Activated naive CD4-positive, alpha-beta T cell treated with anti-CD3 and anti-CD28 coated beads, Interleukin-2, amount 50 U/mL, for 72 hours (primary cell): ENCODE measurements at regions not wholly inside any gene's neighbourhood (a gene's known extent, or its start where the extent isn't known, plus 50 kb on each side); places are given as distances from the start of the nearest gene placed in this dataset.

Experiments
- ATAC-seq, 2 donors: fragments of 150-1000 bp; cut with Tn5 transposase; 2 replicates each; pipeline ENCODE4 v1.10.0; 2021; ENCODE audit warnings: mild to moderate bottlenecking in 2 of 2, moderate library complexity in 2 of 2
- DNase-seq, 2 donors: peaks; one replicate each; pipeline ENCODE4 v3.0.0; 2021 to 2022; ENCODE audit warnings: low spot score in 2 of 2
- H3K27ac Mint-ChIP-seq, 2 donors: one replicate each; pipeline ENCODE4 v1.8.0; 2022; ENCODE audit warnings: mild to moderate bottlenecking in 2 of 2, mixed read lengths in 2 of 2
- H3K36me3 Mint-ChIP-seq, 2 donors: one replicate each; pipeline ENCODE4 v1.8.0; 2022; ENCODE audit warnings: mixed read lengths in 2 of 2
- H3K9me3 Mint-ChIP-seq, 2 donors: one replicate each; pipeline ENCODE4 v1.8.0; 2022; ENCODE audit warnings: mixed read lengths in 2 of 2

DNA sequence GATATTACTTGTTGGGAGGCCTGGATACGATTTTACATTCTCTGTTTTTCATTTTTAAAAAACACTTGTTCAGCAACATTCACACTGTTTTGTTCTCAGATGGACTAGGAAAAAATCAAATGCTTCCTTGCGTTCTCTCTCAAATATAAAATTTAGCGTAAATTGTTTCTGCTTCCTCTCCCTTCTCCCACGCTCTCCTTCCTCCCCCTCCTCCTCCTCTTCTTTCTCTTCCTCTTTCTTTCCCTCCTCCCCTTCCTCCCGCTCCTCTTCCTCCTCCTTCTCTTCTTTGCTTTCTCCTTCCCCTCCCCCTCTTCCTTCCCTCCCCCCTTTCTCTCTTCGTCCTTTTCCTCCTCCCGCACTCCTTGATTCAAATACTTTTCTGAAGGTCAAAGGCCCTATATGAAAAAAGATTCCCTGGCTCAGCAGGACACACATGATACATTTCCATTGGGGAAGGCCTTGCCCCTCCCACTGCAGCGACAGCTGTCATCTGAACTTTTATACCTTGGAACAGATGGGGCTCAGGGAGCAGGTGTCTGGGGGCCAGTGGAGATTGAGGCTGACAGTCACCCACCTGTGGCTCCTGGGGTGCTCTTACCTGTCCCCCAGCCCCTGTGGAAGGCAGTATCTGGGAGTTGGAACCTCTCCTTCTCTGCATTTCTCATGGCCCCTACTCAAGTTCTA lies 99.4 kb upstream of the SDK2 start:
- no peak for DNase-seq
- H3K36me3 Mint-ChIP-seq = no peaks in the 10 kb centered on the region
- H3K9me3 Mint-ChIP-seq = no peaks in the 10 kb centered on the region
- H3K27ac Mint-ChIP-seq = peak overlapping the region in 1 of 2 donors; percentile 21
- ATAC-seq = no peak

DNA sequence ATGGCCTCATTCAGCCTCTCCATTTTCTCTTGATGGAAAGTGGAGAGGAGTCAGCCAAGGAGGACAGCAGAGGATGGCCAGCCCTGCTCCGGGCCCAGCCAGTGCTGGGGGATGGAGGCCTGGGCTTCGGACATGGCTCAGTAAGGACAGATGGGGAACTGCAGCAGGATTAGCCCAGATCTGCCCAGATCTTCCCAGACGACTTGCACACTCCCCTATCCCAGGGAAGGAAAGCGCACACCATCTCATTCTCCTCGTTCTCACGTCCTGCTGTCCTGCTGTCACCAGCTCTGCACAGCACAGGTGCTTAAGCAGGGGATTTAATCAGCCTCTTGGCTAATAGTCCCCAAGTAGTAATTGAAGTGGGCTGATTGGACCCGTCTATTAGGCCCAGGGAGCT lies 100.2 kb upstream of the SDK2 start:
- DNase-seq (no peak), ATAC-seq (no peak)
- no peaks in the 10 kb centered on the region for H3K36me3 Mint-ChIP-seq
- H3K27ac Mint-ChIP-seq = no peak overlapping the region
- H3K9me3 Mint-ChIP-seq = no peaks in the 10 kb centered on the region

DNA sequence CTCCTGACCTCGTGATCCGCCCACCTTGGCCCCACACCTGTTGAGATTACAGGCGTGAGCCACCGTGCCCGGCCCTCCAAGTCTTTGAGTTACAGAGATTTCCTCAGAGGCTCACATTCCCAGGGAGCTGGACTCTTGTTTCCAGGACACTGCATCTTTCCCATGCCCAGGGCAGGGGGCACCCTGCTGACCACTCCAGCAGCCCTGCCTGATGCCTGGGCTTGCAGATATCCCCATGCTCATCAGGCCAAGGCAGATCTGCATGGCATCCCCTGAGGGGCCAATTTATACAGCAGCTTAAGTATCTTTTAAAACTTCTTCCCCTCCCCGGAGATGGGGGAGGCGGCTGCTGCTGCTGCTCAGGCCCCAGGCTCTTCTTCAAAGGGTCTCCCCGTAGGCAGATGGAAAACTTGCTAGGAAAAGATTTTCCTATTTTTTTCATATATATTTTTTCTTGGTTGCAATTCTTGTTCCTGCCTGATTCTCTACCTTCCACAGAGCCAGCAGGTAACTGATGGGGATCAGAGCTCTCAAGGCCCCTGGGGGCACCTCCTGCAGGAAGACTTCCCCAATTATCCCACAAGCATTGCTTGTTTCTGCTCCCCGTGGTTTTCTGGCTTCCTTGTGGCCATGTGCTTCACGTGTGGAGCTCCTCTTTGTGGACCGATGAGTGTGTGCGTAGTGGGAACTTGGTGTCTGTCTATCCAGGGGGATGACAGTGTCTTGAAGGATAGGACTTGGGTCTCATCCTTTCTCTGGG lies 102.2 kb upstream of the SDK2 start:
- DNase-seq (no peak), ATAC-seq (no peak)
- H3K9me3 Mint-ChIP-seq = no peaks in the 10 kb centered on the region
- H3K36me3 Mint-ChIP-seq = no peaks in the 10 kb centered on the region
- H3K27ac Mint-ChIP-seq = peak overlapping the region in 1 of 2 donors; percentile 11

DNA sequence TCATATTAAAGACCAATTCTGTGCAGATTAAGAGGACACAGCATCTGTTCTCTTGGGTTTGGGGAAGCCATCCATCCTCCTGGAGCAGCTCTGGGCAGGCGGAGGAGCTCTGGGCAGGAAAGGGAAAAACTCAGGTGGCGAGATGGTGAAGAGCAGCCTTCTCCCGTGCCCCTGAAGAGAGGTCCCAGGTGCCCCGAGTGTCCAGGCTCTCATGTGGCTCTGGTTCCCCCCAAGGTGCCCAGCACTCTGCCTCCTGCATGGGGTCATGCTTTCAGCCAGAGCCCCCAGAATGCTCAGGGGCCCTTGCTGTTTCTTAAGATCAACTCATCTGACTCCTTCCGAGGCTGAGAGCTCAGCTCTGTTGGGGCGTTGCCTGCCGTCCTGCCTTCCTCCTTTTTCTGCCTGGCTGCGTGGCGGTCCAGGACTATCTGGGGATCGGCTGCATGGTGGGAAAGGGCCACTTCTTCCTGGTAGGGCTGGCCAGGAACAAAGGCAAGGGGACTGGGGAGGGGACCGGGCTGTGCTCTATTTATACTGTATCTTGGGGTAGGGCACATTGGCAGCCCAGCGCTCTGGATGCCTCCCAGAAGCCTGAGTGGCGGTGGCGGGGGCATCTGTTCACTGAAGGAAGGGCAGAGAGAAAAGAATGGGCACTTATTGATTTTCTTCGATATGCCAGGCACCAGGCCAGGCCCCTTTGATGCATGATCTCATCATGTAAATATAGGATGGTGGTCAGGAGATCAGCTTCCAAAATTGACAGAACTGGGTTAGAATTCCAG lies 103.2 kb upstream of the SDK2 start:
- no peaks in the 10 kb centered on the region for H3K9me3 Mint-ChIP-seq
- DNase-seq (no peak), ATAC-seq (no peak)
- H3K27ac Mint-ChIP-seq = peak overlapping the region in 1 of 2 donors; percentile 57
- H3K36me3 Mint-ChIP-seq = no peaks in the 10 kb centered on the region

DNA sequence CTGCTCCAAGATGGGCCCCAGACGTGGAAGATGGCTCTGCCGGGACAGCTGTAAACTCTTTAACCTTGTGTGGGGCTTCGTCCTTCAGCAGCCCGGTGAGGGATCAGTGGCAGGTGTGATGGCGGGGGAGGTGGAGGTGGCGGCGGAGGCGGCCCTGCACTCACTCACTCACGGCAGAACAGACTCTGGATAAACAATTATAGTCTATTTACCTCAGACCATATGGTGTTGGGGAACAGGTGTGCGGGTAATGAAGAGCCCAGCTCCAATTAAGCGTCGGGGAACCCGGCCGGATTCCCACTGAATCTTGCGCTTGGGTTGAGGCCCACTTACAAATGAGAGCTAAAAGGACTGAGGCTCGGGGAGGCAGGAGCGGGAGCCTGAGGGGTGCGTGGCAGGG lies 104.3 kb upstream of the SDK2 start:
- Mint-ChIP-seq H3K27ac (no peak overlapping the region), H3K9me3 (no peaks in the 10 kb centered on the region), H3K36me3 (no peaks in the 10 kb centered on the region)
- ATAC-seq = no peak
- DNase-seq = no peak

DNA sequence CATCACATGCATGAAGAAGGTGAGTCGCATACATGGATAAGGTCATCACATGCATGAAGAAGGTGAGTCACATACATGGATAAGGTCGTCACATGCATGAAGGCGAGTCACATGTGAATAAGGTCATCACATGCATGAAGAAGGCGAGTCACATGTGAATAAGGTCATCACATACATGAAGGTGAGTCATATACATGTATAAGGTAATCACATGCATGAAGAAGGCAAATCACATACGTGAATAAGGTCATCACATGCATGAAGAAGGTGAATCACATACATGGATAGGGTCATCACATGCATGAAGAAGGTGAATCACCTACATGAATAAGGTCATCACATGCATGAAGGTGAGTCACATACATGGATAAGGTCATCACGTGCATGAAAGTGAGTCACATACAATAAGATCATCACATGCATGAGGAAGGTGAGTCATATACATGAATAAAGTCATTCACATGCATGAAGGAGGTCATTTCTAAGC lies 105.1 kb upstream of the SDK2 start:
- DNase-seq (no peak), ATAC-seq (peak; percentile 78 to 80)
- Mint-ChIP-seq H3K27ac (no peak overlapping the region), H3K9me3 (no peaks in the 10 kb centered on the region), H3K36me3 (no peaks in the 10 kb centered on the region)

DNA sequence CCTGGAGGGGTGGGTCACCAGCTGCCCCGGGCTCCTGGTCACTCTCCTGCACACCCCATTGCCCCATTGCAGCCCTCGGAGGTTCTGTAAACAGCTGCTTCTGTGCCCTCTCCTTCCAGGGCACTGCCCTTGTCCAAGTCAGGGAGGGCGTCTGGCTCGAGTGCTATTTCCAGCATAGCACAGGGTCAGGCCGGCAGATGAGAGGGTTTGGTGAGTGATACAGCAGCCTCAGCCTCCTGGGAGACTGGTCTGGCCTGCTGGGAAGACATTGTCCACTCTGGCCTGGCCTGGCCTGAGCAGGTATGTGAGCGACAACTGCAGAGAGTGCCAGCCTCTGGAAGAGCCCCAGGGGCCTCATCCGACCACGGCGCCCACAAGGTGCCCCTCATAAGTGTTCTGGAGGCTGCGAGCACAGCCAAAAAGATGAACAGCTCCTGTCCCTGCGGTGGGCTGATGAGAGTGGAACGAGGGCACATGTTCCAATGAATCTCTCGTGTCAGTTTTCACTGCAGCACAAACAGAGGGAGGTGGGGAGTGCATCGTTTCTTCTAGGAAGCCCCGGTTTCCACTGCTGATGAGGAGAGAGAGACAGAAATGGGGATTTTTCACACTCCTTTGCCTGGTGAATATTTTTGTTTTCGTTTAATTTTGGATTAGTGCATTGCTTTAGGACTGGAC lies 105.8 kb upstream of the SDK2 start:
- Mint-ChIP-seq H3K9me3 (no peaks in the 10 kb centered on the region), H3K36me3 (no peaks in the 10 kb centered on the region), H3K27ac (peak overlapping the region in 1 of 2 donors; percentile 14)
- DNase-seq = no peak
- no peak for ATAC-seq

DNA sequence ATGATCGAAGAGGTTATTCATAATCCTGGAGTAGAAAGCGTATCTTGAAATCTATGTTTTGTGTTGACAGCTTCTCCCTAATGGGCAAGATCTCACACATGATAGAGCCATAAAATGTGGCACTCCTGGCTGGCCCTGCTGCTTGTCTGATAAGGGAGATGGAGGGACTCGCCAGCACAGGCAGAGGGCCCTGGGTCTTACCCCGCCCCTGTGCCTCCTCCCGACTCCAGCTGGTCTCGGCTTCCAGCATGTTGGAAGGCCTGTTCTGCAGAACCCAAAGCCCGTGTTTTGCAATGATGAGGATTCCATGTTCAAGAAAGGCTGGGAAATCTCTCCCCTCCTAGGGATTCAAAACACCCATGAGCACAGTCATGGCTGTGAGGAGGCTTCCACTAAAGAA lies 106.7 kb upstream of the SDK2 start:
- Mint-ChIP-seq H3K36me3 (no peaks in the 10 kb centered on the region), H3K9me3 (no peaks in the 10 kb centered on the region), H3K27ac (no peak overlapping the region)
- DNase-seq = no peak
- no peak for ATAC-seq

DNA sequence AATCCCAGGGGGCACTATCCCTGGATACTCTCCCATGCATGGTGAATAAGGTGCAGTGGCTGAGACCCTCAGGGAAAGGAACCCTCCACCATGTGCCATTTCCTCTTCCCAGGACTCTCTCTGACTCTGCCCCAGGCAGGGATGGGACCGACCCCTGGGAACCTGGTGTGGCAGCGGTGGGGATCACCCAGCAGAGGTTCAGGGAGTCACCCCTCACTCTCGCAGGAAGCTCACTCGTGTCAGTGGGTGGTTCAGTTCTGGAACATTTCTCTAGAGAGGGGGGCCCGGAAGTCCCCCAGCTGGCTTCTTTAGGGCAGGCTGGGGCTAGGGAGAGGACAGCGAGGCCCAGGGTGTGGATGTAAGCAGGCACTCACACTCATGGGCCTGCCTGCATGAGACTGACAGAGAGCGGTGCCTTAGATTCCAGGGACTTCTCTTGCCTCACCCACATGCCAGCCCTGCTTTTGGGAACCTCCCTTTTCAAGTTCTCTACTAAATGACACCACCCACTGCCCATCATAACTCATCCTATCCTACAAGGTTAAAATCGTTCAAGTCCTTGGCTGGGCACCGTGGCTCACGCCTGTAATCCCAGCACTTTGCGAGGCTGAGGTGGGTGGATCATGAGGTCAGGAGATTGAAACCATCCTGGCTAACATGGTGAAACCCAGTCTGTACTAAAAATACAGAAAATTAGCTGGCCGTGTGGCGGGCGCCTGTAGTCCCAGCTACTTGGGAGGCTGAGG lies 109.7 kb upstream of the SDK2 start:
- Mint-ChIP-seq H3K27ac (no peak overlapping the region), H3K36me3 (no peaks in the 10 kb centered on the region), H3K9me3 (no peaks in the 10 kb centered on the region)
- DNase-seq = no peak
- no peak for ATAC-seq

DNA sequence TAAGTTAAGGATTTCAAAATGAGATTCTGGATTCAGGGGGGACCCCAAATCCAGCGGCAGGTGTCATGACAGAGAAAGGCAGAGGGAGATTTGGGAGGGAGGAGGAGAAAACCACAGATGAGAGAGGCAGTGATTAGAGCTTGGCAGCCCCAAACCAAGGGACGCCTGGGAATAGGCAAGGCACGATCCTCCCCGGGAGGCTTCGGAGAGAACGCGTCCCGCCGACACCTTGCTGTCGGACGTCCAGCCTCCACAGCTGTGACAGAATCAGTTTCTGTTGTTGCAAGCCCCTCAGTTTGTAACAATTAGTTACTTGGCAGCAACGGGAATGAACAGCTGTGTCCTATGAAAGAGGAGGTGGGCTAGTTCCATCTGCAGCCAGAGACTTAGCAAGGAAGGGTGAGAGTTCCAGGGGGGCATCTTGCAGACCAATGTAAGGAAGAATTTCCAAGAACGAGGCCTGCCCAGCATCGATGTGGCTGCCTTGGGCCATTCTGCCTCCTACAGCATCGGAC lies 110.7 kb upstream of the SDK2 start:
- ATAC-seq = no peak
- DNase-seq = no peak
- Mint-ChIP-seq H3K27ac (no peak overlapping the region), H3K9me3 (no peaks in the 10 kb centered on the region), H3K36me3 (no peaks in the 10 kb centered on the region)

DNA sequence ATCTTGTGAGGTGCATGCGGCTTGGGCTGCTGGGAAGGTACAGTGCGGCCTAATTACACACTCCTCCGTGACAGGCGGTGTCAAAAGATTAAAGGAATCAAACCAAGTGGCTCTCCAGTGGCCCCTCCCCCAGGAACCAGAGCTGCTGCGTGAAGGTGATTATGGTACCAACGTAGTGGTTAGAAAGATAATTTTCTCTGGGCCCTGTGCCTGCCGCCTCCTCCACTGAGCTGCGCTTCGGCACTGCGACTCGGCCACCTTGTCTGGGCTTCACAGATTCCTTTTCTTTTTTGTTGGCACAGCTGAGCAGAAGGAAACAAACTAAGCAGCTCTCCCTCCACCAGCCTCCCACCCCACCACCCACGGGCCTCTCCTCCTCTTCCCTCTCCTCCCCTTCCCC lies 113.2 kb upstream of the SDK2 start:
- peak overlapping the region in 1 of 2 donors; percentile 54 for H3K27ac Mint-ChIP-seq

DNA sequence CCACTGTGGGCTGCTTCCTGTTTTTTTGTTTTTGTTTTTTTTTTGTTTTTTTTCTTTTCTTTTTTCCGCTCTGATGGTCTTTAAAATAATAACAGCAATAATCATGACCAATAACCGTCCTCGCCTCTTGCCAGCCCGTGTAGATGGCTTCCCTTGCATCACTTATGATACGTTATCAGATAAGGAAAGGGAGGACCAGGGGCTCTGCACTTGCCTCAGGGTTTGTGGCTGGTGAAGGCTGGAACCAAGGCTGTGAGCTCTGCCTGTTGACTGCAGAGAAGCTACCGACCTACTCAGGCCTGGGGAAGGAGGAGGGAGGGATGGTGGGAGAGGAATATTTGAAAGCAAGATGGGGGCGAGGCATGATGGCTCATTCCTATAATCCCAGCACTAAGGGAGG lies 114.0 kb upstream of the SDK2 start:
- H3K27ac Mint-ChIP-seq = peak overlapping the region; percentile 24 to 54
- DNase-seq = no peak
- H3K36me3 Mint-ChIP-seq = no peaks in the 10 kb centered on the region
- no peaks in the 10 kb centered on the region for H3K9me3 Mint-ChIP-seq
- no peak for ATAC-seq

More for the DNA sequence above, 113.2 kb upstream of the SDK2 start:
- DNase-seq = no peak
- Mint-ChIP-seq H3K9me3 (no peaks in the 10 kb centered on the region), H3K36me3 (no peaks in the 10 kb centered on the region)
- ATAC-seq = no peak

DNA sequence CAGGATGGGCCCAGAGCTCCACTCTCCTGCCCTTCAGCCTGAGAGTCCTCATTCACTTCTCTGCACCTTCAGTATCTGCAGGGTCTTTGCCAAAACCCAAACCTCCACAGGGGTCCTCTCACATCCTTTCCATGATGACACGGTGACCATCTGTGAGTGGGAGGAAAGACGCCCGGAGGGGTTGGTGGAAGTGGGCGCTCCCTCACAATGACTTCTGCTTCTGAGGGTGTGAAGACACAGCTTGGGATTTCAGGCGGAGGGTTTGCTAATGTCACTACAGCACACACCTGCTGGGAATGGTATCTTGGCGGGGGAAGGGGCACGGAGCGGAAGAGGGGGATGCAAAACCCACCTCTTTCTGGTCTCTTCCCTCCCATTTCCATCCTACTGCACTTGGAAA lies 115.1 kb upstream of the SDK2 start:
- no peak for ATAC-seq

DNA sequence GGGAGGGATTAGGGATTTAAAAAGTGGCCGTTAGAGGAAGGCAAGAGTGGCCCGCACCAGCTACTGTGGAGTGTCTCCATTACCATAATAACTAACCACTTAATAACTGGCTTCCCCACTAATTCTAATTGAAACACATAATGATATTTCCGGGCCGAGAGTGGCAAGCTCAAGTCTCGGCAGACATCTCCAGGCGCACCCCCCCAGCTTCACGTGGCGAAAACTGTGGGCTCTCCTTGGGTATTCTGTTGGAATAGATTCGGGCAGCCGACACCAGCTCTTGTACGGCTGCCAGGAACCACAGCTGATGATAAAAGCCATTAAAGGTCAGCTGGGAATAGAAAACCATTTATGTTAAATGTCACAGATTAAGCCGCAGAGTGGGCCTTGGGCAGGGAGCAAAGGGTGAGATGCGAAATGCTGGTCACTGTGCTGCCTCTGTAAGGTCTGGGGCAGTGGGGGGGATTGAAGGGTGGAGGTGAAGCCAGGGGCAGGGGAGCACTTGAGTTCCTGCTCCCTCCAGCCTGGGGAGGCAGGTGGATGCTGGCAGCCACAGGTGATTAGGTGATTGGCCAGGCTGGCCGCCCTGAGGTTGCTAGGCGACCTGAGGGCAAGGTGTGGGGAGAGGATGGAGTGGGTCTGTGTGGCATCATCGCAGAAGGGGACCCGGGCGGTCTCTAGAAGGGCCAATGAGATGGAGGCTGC lies 115.6 kb upstream of the SDK2 start:
- H3K36me3 Mint-ChIP-seq = no peaks in the 10 kb centered on the region
- H3K27ac Mint-ChIP-seq = no peak overlapping the region
- no peak for DNase-seq
- H3K9me3 Mint-ChIP-seq = no peaks in the 10 kb centered on the region
- no peak for ATAC-seq

More for the DNA sequence above, 115.1 kb upstream of the SDK2 start:
- no peak for DNase-seq
- H3K27ac Mint-ChIP-seq = no peak overlapping the region
- no peaks in the 10 kb centered on the region for H3K9me3 Mint-ChIP-seq
- no peaks in the 10 kb centered on the region for H3K36me3 Mint-ChIP-seq

DNA sequence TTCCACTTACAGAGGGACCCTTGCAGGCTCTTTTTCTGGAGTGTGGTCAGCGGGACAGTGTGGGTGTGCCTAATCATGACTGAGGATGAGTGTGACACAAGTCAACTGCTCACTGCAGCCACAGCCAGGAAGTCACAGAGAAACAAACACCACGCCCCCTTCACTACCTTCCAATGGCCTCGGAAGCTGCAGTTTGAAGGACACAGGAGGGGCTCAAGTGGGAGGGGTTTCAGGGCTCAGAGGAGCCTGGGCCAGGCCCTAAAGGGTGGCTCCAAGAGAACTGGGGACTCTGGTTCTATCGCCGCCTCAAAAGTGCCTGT lies 116.2 kb upstream of the SDK2 start:
- no peak overlapping the region for H3K27ac Mint-ChIP-seq
- no peak for DNase-seq
- H3K36me3 Mint-ChIP-seq = no peaks in the 10 kb centered on the region
- H3K9me3 Mint-ChIP-seq = no peaks in the 10 kb centered on the region
- ATAC-seq = no peak
